Hindlimb muscle (tissue), 1 donor: ENCODE measurements at regions not wholly inside any gene's neighbourhood (a gene's known extent, or its start where the extent isn't known, plus 50 kb on each side); places are given as distances from the start of the nearest gene placed in this dataset.

Experiments used
- DNase-seq: peaks from one replicate; pipeline ENCODE4 v3.0.0-alpha.2; 2013

DNA sequence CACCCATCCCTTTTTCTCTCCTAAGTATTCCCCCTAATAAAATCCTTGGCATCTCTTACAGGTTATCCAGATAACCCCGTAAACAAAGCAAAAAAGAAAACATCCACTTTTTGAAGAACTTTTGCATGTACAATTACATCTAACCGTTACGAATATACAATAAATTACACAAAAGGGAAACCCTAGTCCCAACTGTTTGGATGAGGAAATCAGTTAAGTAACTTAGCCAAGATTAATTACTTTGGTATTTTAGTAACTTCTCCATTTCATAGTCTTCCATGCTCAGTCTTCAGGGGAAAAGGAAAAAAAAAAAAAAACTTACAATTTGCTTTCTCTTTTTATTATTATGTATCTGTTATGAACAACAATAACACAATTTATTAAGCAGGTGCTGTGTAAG is 212.9 kb downstream of the ACTL7B start:
- DNase-seq = no peak

DNA sequence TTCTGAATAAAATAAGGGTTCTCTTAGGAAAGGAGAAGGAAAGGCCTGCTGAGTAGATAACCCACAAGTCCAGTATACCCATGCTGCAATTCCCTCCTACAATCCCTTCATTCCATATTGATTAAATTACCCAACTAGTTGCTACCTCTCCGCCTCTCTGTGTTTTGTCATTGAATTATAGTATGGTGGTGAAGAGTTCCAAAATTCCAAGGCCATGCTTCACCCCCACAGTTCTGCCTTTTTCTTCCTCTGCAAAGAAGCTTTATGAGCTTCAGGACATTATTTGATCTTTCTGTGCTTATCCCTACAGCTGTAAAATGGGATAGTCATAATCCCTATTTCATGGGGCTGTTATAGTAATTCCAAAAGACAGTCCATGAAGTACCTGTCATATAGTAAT is 215.6 kb downstream of the ACTL7B start:
- DNase-seq = no peak

GRCh38 chr9:108639696-108640095 is 216.1 kb downstream of the ACTL7B start:
- no peak for DNase-seq

- no peak for DNase-seq
Observed at GRCh38 chr9:108639091-108639490, 216.7 kb downstream of the ACTL7B start.

- DNase-seq = no peak
Observed at GRCh38 chr9:108637340-108637739, 218.4 kb downstream of the ACTL7B start.

DNA sequence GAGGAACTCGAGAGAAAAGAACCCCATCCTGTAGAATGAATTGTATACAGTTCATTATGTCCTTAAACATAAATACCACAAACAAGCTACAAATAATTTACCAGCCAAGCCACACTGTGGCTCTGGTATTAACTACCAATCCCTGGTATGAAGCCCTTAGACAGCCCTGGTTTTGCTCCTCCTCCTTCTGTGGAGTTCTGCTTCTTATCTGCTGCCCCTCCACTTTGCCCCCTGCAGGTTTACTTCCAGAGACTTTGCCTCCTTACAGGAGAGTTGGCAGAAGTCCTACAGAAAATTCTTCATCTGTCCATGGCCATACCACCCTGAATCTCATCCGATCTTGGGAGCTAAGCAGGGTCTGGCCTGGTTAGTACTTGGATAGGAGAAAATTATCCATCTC is 219.8 kb downstream of the ACTL7B start:
- DNase-seq = no peak

- no peak for DNase-seq
Observed at GRCh38 chr9:108634672-108635462, 220.9 kb downstream of the ACTL7B start.

- DNase-seq = peak; percentile 8
Observed at GRCh38 chr9:108634204-108634603, 221.6 kb downstream of the ACTL7B start.

DNA sequence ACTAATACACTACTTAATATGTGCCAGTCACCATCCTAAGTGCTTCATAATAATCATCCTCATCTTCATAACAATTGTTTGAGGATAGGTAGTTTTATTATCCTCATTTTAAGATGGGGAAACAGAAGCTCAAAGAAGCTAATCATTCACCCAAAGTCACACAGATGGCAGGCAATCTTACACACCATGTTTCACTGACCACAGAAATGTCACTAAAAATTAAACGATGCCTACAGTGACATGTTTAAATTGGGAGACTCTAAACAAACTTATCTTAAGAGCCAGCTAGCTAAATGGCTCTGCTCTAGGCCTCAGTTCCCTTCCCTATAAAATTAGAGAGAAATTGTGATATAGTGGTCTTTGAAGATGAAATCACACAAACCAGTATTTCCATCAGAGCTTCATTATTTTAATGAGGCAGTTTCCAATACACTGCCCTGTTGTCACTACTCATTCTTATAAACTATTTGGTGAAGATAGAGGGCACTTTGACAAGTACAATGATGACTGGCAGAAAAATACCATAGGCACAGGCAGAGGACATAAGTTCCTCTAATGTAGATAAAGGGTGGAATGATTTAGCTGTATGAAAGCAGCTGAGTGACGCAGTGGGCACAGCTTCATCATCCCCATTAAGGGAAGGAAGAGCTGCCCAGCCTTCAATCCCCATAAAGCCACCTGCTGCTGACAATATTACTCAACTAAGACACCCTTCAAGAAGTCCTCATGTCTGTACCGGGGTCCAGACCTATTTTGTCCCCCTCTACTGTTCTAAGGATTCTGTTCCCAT is 224.1 kb downstream of the ACTL7B start:
- no peak for DNase-seq

GRCh38 chr9:108628316-108628715 is 227.5 kb downstream of the ACTL7B start:
- no peak for DNase-seq

DNA sequence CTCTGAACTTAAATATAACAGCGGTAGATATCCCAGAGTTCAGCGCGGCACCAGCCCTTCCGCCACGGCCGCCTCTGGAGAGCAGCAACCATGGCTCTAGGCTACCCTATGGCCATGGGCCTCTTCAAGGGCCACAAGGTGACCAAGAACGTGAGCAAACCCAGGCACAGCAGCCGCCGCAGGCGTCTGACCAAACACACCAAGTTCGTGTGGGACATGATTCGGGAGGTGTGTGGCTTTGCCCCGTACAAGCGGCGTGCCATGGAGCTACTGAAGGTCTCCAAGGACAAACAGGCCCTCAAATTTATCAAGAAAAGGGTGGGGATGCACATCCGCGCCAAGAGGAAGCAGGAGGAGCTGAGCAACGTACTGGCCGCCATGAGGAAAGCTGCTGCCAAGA is 229.0 kb downstream of the ACTL7B start:
- no peak for DNase-seq

DNA sequence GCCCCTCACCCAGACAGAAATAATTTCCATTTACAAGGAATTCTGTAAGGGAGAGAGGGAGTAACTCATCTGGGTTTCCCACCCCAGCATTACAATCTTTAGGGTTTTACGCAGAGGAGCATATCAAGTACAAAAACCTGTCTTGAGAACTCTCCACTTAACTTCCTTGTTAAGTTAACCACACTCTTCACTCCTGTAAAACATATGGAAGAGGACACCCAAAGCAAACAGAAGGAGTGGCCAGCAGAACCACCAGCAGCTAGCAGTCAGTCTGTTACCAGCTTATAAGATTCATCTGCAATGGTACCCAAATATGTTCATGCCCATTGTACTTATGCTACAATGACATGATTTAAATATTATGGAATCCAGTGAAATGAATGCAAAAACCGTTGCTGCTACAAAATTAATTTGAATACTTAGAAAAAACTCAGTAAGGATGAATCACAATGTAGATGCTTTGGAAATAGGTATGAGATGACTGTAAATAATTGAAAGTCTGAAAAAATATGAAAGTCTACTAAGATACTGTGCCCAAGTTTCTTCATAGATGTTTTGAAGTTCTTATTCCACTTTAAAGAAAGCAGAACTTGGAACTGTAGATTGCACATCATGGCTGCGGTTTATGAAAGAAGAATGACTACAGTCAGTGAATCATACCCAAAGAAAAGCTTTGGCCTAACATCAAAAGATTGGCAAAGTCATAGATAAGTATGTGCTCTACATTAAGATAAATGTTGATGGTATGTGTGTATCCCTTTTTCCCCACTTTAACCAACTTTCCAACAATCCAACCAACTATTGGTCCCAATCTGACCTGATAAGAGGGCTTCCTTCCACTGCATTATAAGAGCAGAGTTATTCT is 233.6 kb downstream of the ACTL7B start:
- no peak for DNase-seq

DNA sequence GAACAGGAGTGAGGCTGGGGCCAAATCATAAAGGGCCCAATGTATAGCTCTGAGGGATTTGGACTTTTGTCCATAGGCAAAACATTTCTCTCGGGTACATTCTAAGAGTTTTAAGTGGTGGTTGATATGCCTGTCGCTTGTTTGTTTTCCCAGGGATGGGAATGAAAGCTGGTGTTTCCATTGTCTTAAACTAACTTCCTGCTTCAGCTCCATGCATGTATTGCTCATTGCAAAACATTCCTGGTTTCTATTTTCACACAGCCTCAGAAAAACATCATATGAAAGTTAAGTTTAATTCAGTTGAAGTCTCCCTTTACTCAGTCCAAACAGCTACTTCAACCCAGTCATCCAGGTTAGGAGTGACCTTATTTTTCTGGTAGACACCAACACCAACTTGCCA is 235.0 kb downstream of the ACTL7B start:
- no peak for DNase-seq

DNA sequence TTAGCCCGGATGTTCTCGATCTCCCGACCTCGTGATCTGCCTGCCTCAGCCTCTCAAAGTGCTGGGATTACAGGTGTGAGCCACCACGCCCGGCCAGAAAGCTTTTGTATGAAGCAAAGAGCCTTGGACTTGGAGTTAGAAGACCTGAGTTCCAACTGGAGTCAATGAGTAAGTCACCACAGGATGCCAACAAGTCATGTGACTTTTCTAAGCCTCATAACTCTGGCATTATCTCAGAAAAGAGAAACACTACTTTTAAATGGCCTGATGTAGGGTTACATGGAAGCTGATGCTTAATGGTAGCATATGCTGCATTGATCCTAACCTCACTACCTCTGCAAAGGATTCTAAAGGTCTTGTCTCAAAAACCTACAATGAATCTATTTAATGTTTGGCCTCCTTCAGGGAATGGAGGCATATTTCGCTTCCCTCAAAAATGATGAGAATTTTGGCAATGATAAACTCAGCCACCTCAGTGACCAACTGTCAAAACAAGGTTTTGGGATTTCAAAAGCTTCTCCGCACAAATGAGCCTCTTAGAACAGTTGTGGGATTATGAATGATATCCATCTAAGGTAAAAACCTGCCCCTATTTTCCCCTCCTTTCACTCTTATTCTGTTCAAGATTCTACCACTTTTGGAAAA is 236.8 kb downstream of the ACTL7B start:
- DNase-seq = no peak

DNA sequence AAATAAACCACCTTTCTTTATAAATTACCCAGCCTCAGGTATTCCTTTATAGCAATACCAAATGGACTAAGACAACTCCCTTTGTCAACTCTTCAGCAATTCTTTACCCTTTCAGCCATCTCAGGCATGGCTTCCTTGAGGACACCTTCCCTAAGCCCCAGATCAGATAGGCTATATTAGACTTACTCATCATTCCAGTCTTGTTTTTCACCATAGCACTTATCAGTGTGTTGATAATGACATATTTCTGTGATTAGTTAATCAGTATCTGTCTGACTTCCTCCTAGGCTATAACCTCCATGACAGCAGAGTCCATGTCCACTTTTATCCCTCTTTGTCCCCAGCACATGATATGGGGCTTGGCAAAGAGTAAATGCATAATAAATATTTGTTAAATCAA is 238.1 kb downstream of the ACTL7B start:
- DNase-seq = no peak

GRCh38 chr9:108615152-108615551 is 240.6 kb downstream of the ACTL7B start:
- DNase-seq = no peak

DNA sequence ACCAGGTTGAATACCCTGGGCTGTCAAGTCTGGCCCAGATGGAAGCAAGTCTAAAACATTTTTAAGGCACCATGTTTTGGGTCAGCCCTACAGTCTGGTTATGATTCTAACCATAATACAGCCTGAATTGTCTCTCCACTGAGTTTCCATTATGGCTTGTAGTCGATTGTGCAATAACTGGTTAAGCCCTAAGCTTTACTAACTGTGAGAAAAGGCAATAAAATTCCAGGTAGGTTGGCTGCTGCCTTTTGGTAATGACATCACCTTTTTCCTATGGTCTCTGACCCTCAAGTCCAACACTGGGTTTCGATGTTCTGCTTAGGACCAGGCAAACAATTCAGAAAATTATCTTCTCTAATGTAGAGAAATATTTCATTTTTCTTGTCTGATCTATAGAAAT is 243.3 kb downstream of the ACTL7B start:
- DNase-seq = no peak

GRCh38 chr9:108609897-108610253 is 245.9 kb downstream of the ACTL7B start:
- DNase-seq = no peak

DNA sequence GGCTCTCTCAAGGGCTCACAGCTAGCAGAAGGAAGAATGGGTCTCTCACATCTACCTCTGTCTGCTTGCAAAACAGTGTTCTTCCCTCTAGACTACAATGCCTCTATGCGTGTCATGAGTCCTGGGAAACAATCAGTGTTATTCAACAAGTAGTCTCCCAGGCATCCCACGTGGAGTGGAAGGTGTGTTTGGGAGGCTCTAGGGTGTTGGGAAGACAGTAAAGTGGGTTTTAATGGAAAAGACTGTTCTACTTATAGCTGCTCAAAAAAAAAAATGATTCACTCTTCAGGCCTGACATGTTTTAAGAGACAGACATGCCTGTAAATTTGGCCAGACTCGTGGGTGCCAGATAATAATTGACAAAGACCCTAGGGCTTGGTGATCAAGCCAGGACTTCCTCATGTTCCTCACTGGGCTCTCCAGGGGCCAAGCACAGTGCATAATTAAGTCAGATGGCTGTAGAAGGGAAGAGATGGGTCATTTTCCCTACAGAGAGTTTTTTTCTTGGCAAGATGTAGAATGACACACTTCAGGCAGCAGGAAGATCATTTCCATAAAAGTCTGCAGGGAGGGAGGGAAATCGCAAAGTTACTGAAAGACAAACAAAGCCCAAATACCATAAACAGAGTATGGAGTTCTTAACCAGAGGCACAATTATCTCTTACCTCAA is 246.4 kb downstream of the ACTL7B start:
- DNase-seq = no peak

GRCh38 chr9:108607607-108608006 is 248.2 kb downstream of the ACTL7B start:
- DNase-seq = no peak

GRCh38 chr9:108606401-108606800 is 249.4 kb downstream of the ACTL7B start:
- no peak for DNase-seq

DNA sequence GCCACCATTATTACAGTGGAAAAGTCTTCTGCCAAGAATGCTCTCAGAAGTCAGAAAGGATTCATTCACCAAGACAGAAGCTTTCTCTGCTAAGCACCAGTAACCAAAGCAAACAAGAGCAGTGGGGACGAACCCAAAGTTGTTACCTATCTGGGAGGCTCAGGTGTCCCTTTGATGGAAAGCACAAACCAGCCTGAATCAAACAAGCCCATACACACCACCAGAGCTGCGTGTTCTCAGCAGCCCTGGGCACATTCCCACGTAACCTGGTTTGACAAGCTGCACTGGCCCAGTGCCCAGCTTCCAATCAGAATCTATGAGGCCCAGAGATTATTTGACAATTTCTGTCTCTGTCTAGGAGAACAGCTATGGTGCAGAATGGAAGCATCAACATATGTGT is 252.6 kb downstream of the ACTL7B start:
- DNase-seq = no peak
